ENCODE measurements at regions not wholly inside any gene's neighbourhood (a gene's known extent, or its start where the extent isn't known, plus 50 kb on each side); places are given as distances from the start of the nearest gene placed in this dataset.

- ChIA-PET CTCF (no interaction called here), POLR2A (no interaction called here)
- Histone ChIP-seq H3K27me3 (ENCODE audit: control insufficient read depth, insufficient read depth, low read length) (no peaks in the 10 kb centered on the region), H3K9me3 (ENCODE audit: control insufficient read depth, insufficient read depth, low read length) (no peaks in the 10 kb centered on the region), H3K4me3 (ENCODE audit: low read depth, low read length) (no peak overlapping the region), H3K27ac (ENCODE audit: low read depth, low read length) (no peak overlapping the region)
- no peak for DNase-seq (ENCODE audit: low read depth, low spot score)
- TF ChIP-seq CTCF (IDR thresholded peaks at IDR 0.05; ENCODE audit: low read depth, low read length): no peak
These were observed 664.8 kb downstream of the PCDH18 start for GRCh38 chr4:136867465-136867864.

- TF ChIP-seq CTCF (IDR thresholded peaks at IDR 0.05; ENCODE audit: low read depth, low read length): no peak
- H3K27ac ChIP-seq (ENCODE audit: low read depth, low read length): no peak overlapping the region
- DNase-seq (ENCODE audit: low read depth, low spot score): no peak
- no peaks in the 10 kb centered on the region for H3K27me3 ChIP-seq (ENCODE audit: control insufficient read depth, insufficient read depth, low read length)
- no peak overlapping the region for H3K4me3 ChIP-seq (ENCODE audit: low read depth, low read length)
- CTCF ChIA-PET: interaction anchor here (0.9 to 5.5 kb wide), 10 partner anchors 8 to 657 kb away, joined by 3 to 72 read pairs (median 5); no protein-coding TSS in a partner anchor
- POLR2A ChIA-PET: no interaction called here
- no peaks in the 10 kb centered on the region for H3K9me3 ChIP-seq (ENCODE audit: control insufficient read depth, insufficient read depth, low read length)
These were observed 666.8 kb downstream of the PCDH18 start for GRCh38 chr4:136865526-136865925.

GRCh38 chr4:136864604-136865185, 667.6 kb downstream of the PCDH18 start:
- TF ChIP-seq CTCF (IDR thresholded peaks at IDR 0.05; ENCODE audit: low read depth, low read length): peak; percentile 83
- Histone ChIP-seq H3K27ac (ENCODE audit: low read depth, low read length) (no peak overlapping the region), H3K27me3 (ENCODE audit: control insufficient read depth, insufficient read depth, low read length) (no peaks in the 10 kb centered on the region), H3K9me3 (ENCODE audit: control insufficient read depth, insufficient read depth, low read length) (no peaks in the 10 kb centered on the region), H3K4me3 (ENCODE audit: low read depth, low read length) (no peak overlapping the region)
- peak; percentile 58 for DNase-seq (ENCODE audit: low read depth, low spot score)
- CTCF ChIA-PET: interaction anchor here (0.6 to 5.5 kb wide), 23 partner anchors 9 to 952 kb away, joined by 3 to 72 read pairs (median 3); no protein-coding TSS in a partner anchor
- POLR2A ChIA-PET: no interaction called here

- TF ChIP-seq CTCF (IDR thresholded peaks at IDR 0.05; ENCODE audit: low read depth, low read length): 0 out of 2 replicates have a peak, but pooled peaks have one; percentile 5
- POLR2A ChIA-PET: no interaction called here
These were observed 668.5 kb downstream of the PCDH18 start for GRCh38 chr4:136863756-136864155.

GRCh38 chr4:136862653-136863052, 669.6 kb downstream of the PCDH18 start:
- Histone ChIP-seq H3K4me3 (ENCODE audit: low read depth, low read length) (no peak overlapping the region), H3K27ac (ENCODE audit: low read depth, low read length) (no peak overlapping the region), H3K9me3 (ENCODE audit: control insufficient read depth, insufficient read depth, low read length) (no peaks in the 10 kb centered on the region), H3K27me3 (ENCODE audit: control insufficient read depth, insufficient read depth, low read length) (no peaks in the 10 kb centered on the region)
- ChIA-PET CTCF (interaction anchor here (0.7 to 5.5 kb wide), 3 partner anchors 34 to 150 kb away, joined by 3 to 72 read pairs (median 4); no protein-coding TSS in a partner anchor), POLR2A (no interaction called here)
- no peak for TF ChIP-seq CTCF (IDR thresholded peaks at IDR 0.05; ENCODE audit: low read depth, low read length)
- no peak for DNase-seq (ENCODE audit: low read depth, low spot score)

More at GRCh38 chr4:136863756-136864155, 668.5 kb downstream of the PCDH18 start:
- no peaks in the 10 kb centered on the region for H3K27me3 ChIP-seq (ENCODE audit: control insufficient read depth, insufficient read depth, low read length)
- DNase-seq (ENCODE audit: low read depth, low spot score): no peak
- H3K27ac ChIP-seq (ENCODE audit: low read depth, low read length): no peak overlapping the region
- no peaks in the 10 kb centered on the region for H3K9me3 ChIP-seq (ENCODE audit: control insufficient read depth, insufficient read depth, low read length)
- CTCF ChIA-PET: interaction anchor here (0.7 to 5.5 kb wide), 12 partner anchors 10 to 951 kb away, joined by 3 to 72 read pairs (median 4); no protein-coding TSS in a partner anchor
- H3K4me3 ChIP-seq (ENCODE audit: low read depth, low read length): no peak overlapping the region
